HEK293T (cell line): ENCODE measurements at regions not wholly inside any gene's neighbourhood (a gene's known extent, or its start where the extent isn't known, plus 50 kb on each side); places are given as distances from the start of the nearest gene placed in this dataset.

Experiments used
- CTCF ChIA-PET: fragments of 350-600 bp; formaldehyde crosslinking; extraction: SDS; loops from one replicate; lab custom pipeline; 2021; ENCODE audit warnings: antibody characterized with exemption, inconsistent platforms; lab: Yijun Ruan, JAX
- POLR2A ChIA-PET: fragments of 350-600 bp; formaldehyde crosslinking; extraction: SDS; loops from one replicate; lab custom pipeline; 2020; ENCODE audit warnings: antibody characterized with exemption, inconsistent platforms; lab: Yijun Ruan, JAX
- DNase-seq: peaks from one replicate; pipeline ENCODE4 v3.0.0; 2012; ENCODE audit warnings: mixed read lengths; ENCODE audit errors: extremely low spot score
- ARNT ChIP-seq: fragments of 450-650 bp; IDR thresholded peaks from 2 replicates; pipeline ENCODE4 v1.6.1; 2017; ENCODE audit warnings: mild to moderate bottlenecking
- BHLHE40 ChIP-seq: fragments of 450-650 bp; IDR thresholded peaks from 2 replicates; pipeline ENCODE4 v1.6.1; 2016; ENCODE audit warnings: mild to moderate bottlenecking, moderate library complexity, borderline replicate concordance
- CTBP1 ChIP-seq: fragments of 450-650 bp; IDR thresholded peaks from 2 replicates; pipeline ENCODE4 v1.6.1; 2016; ENCODE audit warnings: borderline replicate concordance
- ELF4 ChIP-seq: fragments of 450-650 bp; IDR thresholded peaks from 2 replicates; pipeline ENCODE4 v1.6.1; 2017; ENCODE audit warnings: antibody characterized with exemption
- FOXA1 ChIP-seq: fragments of 450-650 bp; IDR thresholded peaks from 2 replicates; pipeline ENCODE4 v1.6.1; 2016; ENCODE audit warnings: mild to moderate bottlenecking
- FOXK2 ChIP-seq: fragments of 450-650 bp; IDR thresholded peaks from 2 replicates; pipeline ENCODE4 v1.6.1; 2016; ENCODE audit warnings: mild to moderate bottlenecking
- FOXM1 ChIP-seq: fragments of 450-650 bp; IDR thresholded peaks from 2 replicates; pipeline ENCODE4 v1.6.1; 2017; ENCODE audit warnings: mild to moderate bottlenecking, borderline replicate concordance
- HDGF ChIP-seq: fragments of 450-650 bp; IDR thresholded peaks from 2 replicates; pipeline ENCODE4 v1.6.1; 2017; ENCODE audit warnings: antibody characterized with exemption, borderline replicate concordance
- L3MBTL2 ChIP-seq: fragments of 450-650 bp; conservative IDR thresholded peaks from 2 replicates; pipeline ENCODE4 v1.6.1; 2016; ENCODE audit warnings: mild to moderate bottlenecking
- LEF1 ChIP-seq: fragments of 450-650 bp; IDR thresholded peaks from 2 replicates; pipeline ENCODE4 v1.6.1; 2017; ENCODE audit warnings: mild to moderate bottlenecking, borderline replicate concordance
- NFRKB ChIP-seq: fragments of 450-650 bp; IDR thresholded peaks from 2 replicates; pipeline ENCODE4 v1.6.1; 2016; ENCODE audit warnings: mild to moderate bottlenecking, moderate library complexity
- PKNOX1 ChIP-seq: fragments of 450-650 bp; IDR thresholded peaks from 2 replicates; pipeline ENCODE4 v1.6.1; 2016
- SP1 ChIP-seq: fragments of 450-650 bp; IDR thresholded peaks from 2 replicates; pipeline ENCODE4 v1.6.1; 2017
- SUZ12 ChIP-seq: fragments of 450-650 bp; IDR thresholded peaks from 2 replicates; pipeline ENCODE4 v1.6.1; 2016; ENCODE audit warnings: mild to moderate bottlenecking
- TARDBP ChIP-seq: fragments of 450-650 bp; IDR thresholded peaks from 2 replicates; pipeline ENCODE4 v1.6.1; 2016
- ZNF384 ChIP-seq: fragments of 450-650 bp; IDR thresholded peaks from 2 replicates; pipeline ENCODE4 v1.6.1; 2016

- no peak for DNase-seq
- TF ChIP-seq ELF4 (no peak), ZNF384 (no peak), PKNOX1 (no peak), CTBP1 (no peak), FOXK2 (no peak), LEF1 (no peak), SUZ12 (no peak), ARNT (no peak), SP1 (no peak), FOXM1 (no peak), TARDBP (no peak), BHLHE40 (no peak), HDGF (no peak), NFRKB (no peak), FOXA1 (no peak), L3MBTL2 (no peak)
- CTCF ChIA-PET, result no interaction called here
- POLR2A ChIA-PET, result no interaction called here
Observed at GRCh38 chr11:57069942-57070341, 81.2 kb downstream of the OR5AK2 start.

- CTCF ChIA-PET, result no interaction called here
- no peak for DNase-seq
- no peak for TF ChIP-seq LEF1
- TF ChIP-seq CTBP1, result no peak
- no peak for TF ChIP-seq ARNT
- no peak for TF ChIP-seq BHLHE40
- no peak for TF ChIP-seq FOXK2
- TF ChIP-seq ELF4, result no peak
- no peak for TF ChIP-seq L3MBTL2
- TF ChIP-seq ZNF384, result no peak
- TF ChIP-seq NFRKB, result no peak
- no peak for TF ChIP-seq FOXA1
- no peak for TF ChIP-seq FOXM1
- TF ChIP-seq PKNOX1, result no peak
- POLR2A ChIA-PET, result no interaction called here
Observed at GRCh38 chr11:57071829-57072228, 83.1 kb downstream of the OR5AK2 start.

- TF ChIP-seq L3MBTL2 (no peak), BHLHE40 (no peak), HDGF (no peak), SUZ12 (no peak), NFRKB (no peak), ARNT (no peak), FOXM1 (no peak)
- POLR2A ChIA-PET, result no interaction called here
- CTCF ChIA-PET, result no interaction called here
- no peak for DNase-seq
Observed at GRCh38 chr11:57072640-57073039, 83.9 kb downstream of the OR5AK2 start.

- TF ChIP-seq ZNF384, result no peak
- TF ChIP-seq BHLHE40, result no peak
- TF ChIP-seq FOXK2, result no peak
- TF ChIP-seq TARDBP, result no peak
- no peak for TF ChIP-seq HDGF
- TF ChIP-seq SP1, result no peak
- no peak for TF ChIP-seq NFRKB
- TF ChIP-seq SUZ12, result no peak
- TF ChIP-seq ARNT, result no peak
- TF ChIP-seq PKNOX1, result no peak
- no peak for TF ChIP-seq ELF4
- no peak for TF ChIP-seq L3MBTL2
- no peak for TF ChIP-seq LEF1
- CTCF ChIA-PET, result no interaction called here
- POLR2A ChIA-PET, result no interaction called here
- no peak for DNase-seq
Observed at GRCh38 chr11:57073128-57073527, 84.4 kb downstream of the OR5AK2 start.

GRCh38 chr11:57081356-57081755, 92.6 kb downstream of the OR5AK2 start:
- ChIA-PET POLR2A (no interaction called here), CTCF (no interaction called here)
- TF ChIP-seq CTBP1, result no peak
- no peak for TF ChIP-seq HDGF
- no peak for DNase-seq

- TF ChIP-seq ARNT (no peak), BHLHE40 (no peak), ELF4 (no peak), LEF1 (no peak), FOXA1 (no peak)
- CTCF ChIA-PET, result no interaction called here
- POLR2A ChIA-PET, result no interaction called here
- DNase-seq, result no peak
Observed at GRCh38 chr11:57082125-57082524, 93.4 kb downstream of the OR5AK2 start.

GRCh38 chr11:57083641-57084385, 95.1 kb downstream of the OR5AK2 start:
- TF ChIP-seq FOXK2, result no peak
- ChIA-PET POLR2A (no interaction called here), CTCF (no interaction called here)
- no peak for DNase-seq
